Activated CD8-positive, alpha-beta T cell treated with anti-CD3 and anti-CD28 coated beads, Interleukin-2, amount 10 ng/mL, durations not matched to agents 7 days and 5 days (primary cell): ENCODE measurements at regions not wholly inside any gene's neighbourhood (a gene's known extent, or its start where the extent isn't known, plus 50 kb on each side); places are given as distances from the start of the nearest gene placed in this dataset.
"Not testable (repeated sequence)": the region's sequence is repeated elsewhere in the genome, so short reads cannot be mapped to it uniquely, and the experiment has no call there.

Experiments
- ATAC-seq: fragments of 150-1000 bp; cut with Tn5 transposase; one replicate; pipeline ENCODE4 v1.10.0; 2021; ENCODE audit warnings: moderate library complexity
- CTCF ChIA-PET: fragments of 350-600 bp; sonication (Branson Sonifier 250); formaldehyde crosslinking; loops from one replicate; lab custom pipeline; 2021; ENCODE audit warnings: antibody characterized with exemption; lab: Charles Lee
- POLR2A ChIA-PET: fragments of 350-600 bp; sonication (Branson Sonifier 250); formaldehyde crosslinking; loops from one replicate; lab custom pipeline; 2021; ENCODE audit warnings: antibody characterized with exemption; lab: Charles Lee
- DNase-seq: peaks from one replicate; pipeline ENCODE4 v3.0.0-alpha.2; 2020
- H3K27ac Mint-ChIP-seq: one replicate; pipeline ENCODE4 v1.8.0; 2021; ENCODE audit warnings: mild to moderate bottlenecking, mixed read lengths
- H3K27me3 Mint-ChIP-seq: one replicate; pipeline ENCODE4 v1.8.0; 2021; ENCODE audit warnings: low read depth, mixed read lengths
- H3K36me3 Mint-ChIP-seq: one replicate; pipeline ENCODE4 v1.8.0; 2021; ENCODE audit warnings: low read depth, mixed read lengths
- H3K4me1 Mint-ChIP-seq: one replicate; pipeline ENCODE4 v1.8.0; 2021; ENCODE audit warnings: low read depth, mixed read lengths
- H3K4me3 Mint-ChIP-seq: one replicate; pipeline ENCODE4 v1.8.0; 2021; ENCODE audit warnings: mild to moderate bottlenecking, mixed read lengths
- H3K9me3 Mint-ChIP-seq: one replicate; pipeline ENCODE4 v1.8.0; 2022; ENCODE audit warnings: mixed read lengths; ENCODE audit not compliant: insufficient read depth

DNA sequence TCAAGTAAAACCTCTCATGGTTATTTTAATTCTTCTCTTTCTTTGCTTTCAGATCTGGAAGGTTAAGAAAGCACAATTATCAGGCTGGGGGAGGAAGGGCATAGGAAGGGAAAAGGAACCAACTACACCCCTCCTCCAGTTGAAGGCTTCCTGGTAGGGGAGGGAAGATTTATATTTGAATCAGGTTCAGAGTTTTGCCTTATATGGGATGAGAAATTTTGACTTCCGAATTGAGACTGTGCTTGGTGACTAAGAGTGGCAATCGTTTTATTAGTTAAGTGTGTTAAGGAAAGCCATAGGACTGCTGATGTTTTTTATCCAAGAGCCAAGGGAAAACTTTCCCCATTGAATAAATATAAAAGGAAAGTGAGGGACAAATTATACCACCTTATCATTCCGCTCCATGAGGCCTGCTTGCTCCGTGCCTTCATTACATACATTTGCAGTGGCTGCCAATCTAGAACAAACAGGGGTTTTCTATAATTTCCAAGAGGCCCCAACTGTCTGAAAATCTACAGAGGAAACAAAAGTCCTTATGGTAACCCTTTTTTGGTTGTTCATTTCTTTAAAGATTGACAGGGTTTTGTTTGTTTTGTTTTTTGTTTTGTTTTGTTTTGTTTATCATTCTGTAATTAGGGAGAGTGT is 115.7 kb upstream of the EPB41L4A start:
- ATAC-seq (no peak), DNase-seq (no peak)
- ChIA-PET CTCF (interaction anchor here (1.2 kb wide), 1 partner anchor 12 kb away, joined by 3 read pairs; no protein-coding TSS in a partner anchor), POLR2A (no interaction called here)
- Mint-ChIP-seq H3K27me3 (peaks cover 3% of the 10 kb centered on the region), H3K4me1 (no peaks in the 10 kb centered on the region), H3K4me3 (no peak overlapping the region), H3K9me3 (no peaks in the 10 kb centered on the region), H3K27ac (no peak overlapping the region), H3K36me3 (no peaks in the 10 kb centered on the region)

DNA sequence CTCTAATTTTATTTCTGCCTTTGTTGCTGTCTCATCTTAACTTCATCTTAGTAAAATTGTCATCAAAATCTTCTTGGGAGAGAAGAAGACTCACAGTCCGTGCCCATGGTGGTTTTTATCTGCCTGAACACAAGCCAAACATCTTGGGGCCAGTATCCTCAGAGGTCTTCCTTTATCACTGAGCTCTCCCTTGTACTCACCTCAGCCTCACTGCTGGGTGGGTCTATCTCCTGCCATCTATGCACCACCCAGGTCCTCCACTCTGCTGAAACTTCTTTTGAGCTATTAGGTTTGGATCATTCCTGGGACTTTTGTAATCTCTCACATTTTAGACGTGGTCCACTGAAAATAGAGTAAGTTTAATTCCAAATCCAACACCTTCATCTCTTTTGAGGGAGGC is 116.3 kb upstream of the EPB41L4A start:
- DNase-seq (no peak), ATAC-seq (no peak)
- ChIA-PET POLR2A (no interaction called here), CTCF (interaction anchor here (1.2 kb wide), 1 partner anchor 12 kb away, joined by 3 read pairs; no protein-coding TSS in a partner anchor)
- no peaks in the 10 kb centered on the region for H3K36me3 Mint-ChIP-seq
- H3K27ac Mint-ChIP-seq = no peak overlapping the region
- no peaks in the 10 kb centered on the region for H3K4me1 Mint-ChIP-seq
- H3K9me3 Mint-ChIP-seq = no peaks in the 10 kb centered on the region
- peaks cover 4% of the 10 kb centered on the region for H3K27me3 Mint-ChIP-seq
- no peak overlapping the region for H3K4me3 Mint-ChIP-seq

- H3K36me3 Mint-ChIP-seq, H3K4me3 Mint-ChIP-seq, DNase-seq, H3K27ac Mint-ChIP-seq, ATAC-seq, H3K9me3 Mint-ChIP-seq, CTCF ChIA-PET, H3K4me1 Mint-ChIP-seq, POLR2A ChIA-PET: not testable (repeated sequence)
- peaks cover 22% of the 10 kb centered on the region for H3K27me3 Mint-ChIP-seq
These were observed 125.5 kb upstream of the EPB41L4A start for GRCh38 chr5:112544558-112544957.

- ATAC-seq = no peak
- ChIA-PET POLR2A (no interaction called here), CTCF (interaction anchor here (1.0 to 2.1 kb wide), 2 partner anchors 11 to 211 kb away, joined by 3 to 4 read pairs; no protein-coding TSS in a partner anchor)
- Mint-ChIP-seq H3K36me3 (no peaks in the 10 kb centered on the region), H3K4me3 (no peak overlapping the region), H3K9me3 (no peaks in the 10 kb centered on the region), H3K27ac (no peak overlapping the region), H3K27me3 (peaks cover 21% of the 10 kb centered on the region), H3K4me1 (no peaks in the 10 kb centered on the region)
- no peak for DNase-seq
These were observed 128.0 kb upstream of the EPB41L4A start for GRCh38 chr5:112546946-112547592.

- H3K4me3 Mint-ChIP-seq = no peak overlapping the region
- H3K27me3 Mint-ChIP-seq = peaks cover 11% of the 10 kb centered on the region
- H3K4me1 Mint-ChIP-seq = no peaks in the 10 kb centered on the region
- no peaks in the 10 kb centered on the region for H3K9me3 Mint-ChIP-seq
- H3K36me3 Mint-ChIP-seq = no peaks in the 10 kb centered on the region
- CTCF ChIA-PET = no interaction called here
- DNase-seq (no peak), ATAC-seq (no peak)
- H3K27ac Mint-ChIP-seq = no peak overlapping the region
- POLR2A ChIA-PET = no interaction called here
These were observed 129.3 kb upstream of the EPB41L4A start for GRCh38 chr5:112548246-112548881.

DNA sequence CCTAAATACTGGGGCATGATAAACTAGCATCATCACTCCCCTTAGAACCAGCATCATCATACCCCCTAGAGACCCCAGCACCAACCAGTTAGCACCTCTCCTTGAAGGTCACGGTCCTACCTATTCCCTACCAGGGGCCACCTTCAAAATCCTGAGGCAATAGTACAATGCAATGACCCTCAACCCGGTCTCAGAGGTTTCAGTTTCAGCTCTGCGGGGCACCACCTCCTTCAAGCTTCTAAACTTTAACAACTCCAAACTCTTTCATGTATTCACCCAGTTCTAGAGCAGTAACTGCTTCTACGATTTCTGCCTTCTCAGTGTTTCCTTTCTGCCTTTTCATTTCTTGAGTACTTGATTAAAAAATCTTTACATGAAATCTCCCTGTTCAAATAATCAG is 130.1 kb upstream of the EPB41L4A start:
- Mint-ChIP-seq H3K4me3 (no peak overlapping the region), H3K4me1 (no peaks in the 10 kb centered on the region), H3K27ac (no peak overlapping the region), H3K36me3 (no peaks in the 10 kb centered on the region), H3K27me3 (peaks cover 11% of the 10 kb centered on the region), H3K9me3 (no peaks in the 10 kb centered on the region)
- ChIA-PET POLR2A (no interaction called here), CTCF (interaction anchor here (1.2 to 2.1 kb wide), 2 partner anchors 12 to 208 kb away, joined by 3 to 7 read pairs; no protein-coding TSS in a partner anchor)
- ATAC-seq (no peak), DNase-seq (no peak)

- Mint-ChIP-seq H3K9me3 (no peaks in the 10 kb centered on the region), H3K4me1 (no peaks in the 10 kb centered on the region), H3K36me3 (no peaks in the 10 kb centered on the region), H3K4me3 (no peak overlapping the region), H3K27ac (no peak overlapping the region), H3K27me3 (peaks cover 10% of the 10 kb centered on the region)
- POLR2A ChIA-PET = no interaction called here
- CTCF ChIA-PET = interaction anchor here (1.2 to 2.1 kb wide), 4 partner anchors 13 to 208 kb away, joined by 3 to 7 read pairs (median 4); no protein-coding TSS in a partner anchor
- DNase-seq = no peak
- no peak for ATAC-seq
These were observed 130.6 kb upstream of the EPB41L4A start for GRCh38 chr5:112549605-112550166.

DNA sequence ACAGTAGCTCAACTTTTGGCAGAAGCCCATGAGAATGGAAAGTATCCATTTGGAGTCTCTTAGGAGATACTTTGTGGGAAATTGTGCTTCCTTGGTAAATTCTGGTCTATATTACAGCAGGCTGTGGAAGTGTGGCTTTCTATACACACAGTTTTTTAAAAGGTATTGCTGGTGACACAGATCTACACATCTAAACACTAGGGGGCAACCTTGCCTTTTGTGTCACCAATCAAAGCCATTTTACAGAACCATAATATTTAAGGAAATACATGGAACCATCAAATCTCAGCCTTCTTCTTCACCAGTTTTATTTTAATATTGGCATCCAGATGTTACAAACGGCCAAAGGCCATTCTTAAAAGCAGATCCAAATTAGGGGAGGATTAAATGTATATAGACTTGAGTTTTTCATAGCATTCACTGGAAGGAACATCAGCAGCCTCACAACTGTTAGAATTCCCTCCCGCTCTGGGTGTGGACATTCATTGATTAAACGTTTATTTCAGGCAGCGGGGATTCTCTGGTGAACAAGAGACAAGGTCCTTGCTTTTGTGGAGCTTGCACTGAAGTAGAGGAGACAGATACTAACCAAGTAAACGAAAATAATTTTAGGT is 132.4 kb upstream of the EPB41L4A start:
- ATAC-seq = peak; percentile 51
- H3K9me3 Mint-ChIP-seq = no peaks in the 10 kb centered on the region
- POLR2A ChIA-PET = no interaction called here
- H3K36me3 Mint-ChIP-seq = no peaks in the 10 kb centered on the region
- H3K4me3 Mint-ChIP-seq = no peak overlapping the region
- H3K4me1 Mint-ChIP-seq = no peaks in the 10 kb centered on the region
- H3K27me3 Mint-ChIP-seq = peaks cover 7% of the 10 kb centered on the region
- CTCF ChIA-PET = interaction anchor here (0.6 to 5.1 kb wide), 17 partner anchors 8 to 445 kb away, joined by 3 to 76 read pairs (median 4); no protein-coding TSS in a partner anchor
- no peak overlapping the region for H3K27ac Mint-ChIP-seq
- DNase-seq = peak; percentile 56

DNA sequence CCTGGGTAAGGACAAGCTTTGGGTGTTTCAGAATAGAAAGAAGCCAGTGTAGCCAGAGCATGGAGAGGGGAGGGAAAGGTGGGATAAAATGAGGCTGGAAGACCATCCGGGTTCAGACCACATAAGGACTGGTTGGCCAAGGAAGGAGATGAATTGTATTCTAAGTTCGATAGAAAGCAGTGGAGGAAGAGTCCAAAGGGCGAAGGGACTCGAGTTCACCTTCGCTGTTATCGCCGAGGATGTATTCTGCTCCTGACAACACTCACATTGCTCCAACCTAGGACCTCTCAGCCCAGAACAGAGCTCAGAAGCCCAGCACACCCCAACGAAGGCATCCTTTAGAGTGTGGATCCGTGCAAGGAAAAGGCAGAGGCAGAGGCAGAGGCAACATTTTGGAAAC is 133.1 kb upstream of the EPB41L4A start:
- Mint-ChIP-seq H3K27me3 (peaks cover 7% of the 10 kb centered on the region), H3K4me1 (no peaks in the 10 kb centered on the region), H3K36me3 (no peaks in the 10 kb centered on the region), H3K27ac (no peak overlapping the region), H3K4me3 (no peak overlapping the region), H3K9me3 (no peaks in the 10 kb centered on the region)
- ChIA-PET CTCF (interaction anchor here (0.7 to 5.1 kb wide), 10 partner anchors 10 to 444 kb away, joined by 3 to 76 read pairs (median 3); partner anchors contain the start of gene REEP5), POLR2A (no interaction called here)
- ATAC-seq (no peak), DNase-seq (no peak)

GRCh38 chr5:112552791-112553190 is 133.7 kb upstream of the EPB41L4A start:
- Mint-ChIP-seq H3K4me3 (no peak overlapping the region), H3K27me3 (peaks cover 7% of the 10 kb centered on the region), H3K9me3 (no peaks in the 10 kb centered on the region), H3K27ac (no peak overlapping the region), H3K36me3 (no peaks in the 10 kb centered on the region), H3K4me1 (no peaks in the 10 kb centered on the region)
- no peak for DNase-seq
- POLR2A ChIA-PET = no interaction called here
- CTCF ChIA-PET = interaction anchor here (0.8 to 5.1 kb wide), 6 partner anchors 9 to 369 kb away, joined by 3 to 76 read pairs (median 3); partner anchors contain the start of gene REEP5
- ATAC-seq = no peak
